Cardiac muscle cell (in vitro differentiated cells and primary cell): ENCODE measurements at regions not wholly inside any gene's neighbourhood (a gene's known extent, or its start where the extent isn't known, plus 50 kb on each side); places are given as distances from the start of the nearest gene placed in this dataset.

Source experiments
- DNase-seq, 2 donors: peaks; one replicate each; pipeline versions ENCODE4 v3.0.0 to v3.0.0-alpha.2; 2010 to 2017; ENCODE audit warnings: low read depth in 1 of 2, low spot score in 1 of 2
- H3K27ac ChIP-seq: fragments of 200-600 bp; sonication (generic); 2 replicates; pipeline ENCODE4 v1.5.1; 2016
- H3K27me3 ChIP-seq: fragments of 200-600 bp; sonication (generic); 2 replicates; pipeline ENCODE4 v1.6.0; 2016; ENCODE audit warnings: control low read depth
- H3K36me3 ChIP-seq: fragments of 200-600 bp; sonication (generic); 2 replicates; pipeline ENCODE4 v1.5.1; 2016; ENCODE audit warnings: control low read depth
- H3K4me1 ChIP-seq: fragments of 200-600 bp; sonication (generic); 2 replicates; pipeline ENCODE4 v1.8.1; 2017; ENCODE audit warnings: low read depth, mild to moderate bottlenecking, mixed run types
- H3K4me3 ChIP-seq: fragments of 200-600 bp; sonication (generic); 2 replicates; pipeline ENCODE4 v1.5.1; 2016; ENCODE audit warnings: mild to moderate bottlenecking
- H3K9me3 ChIP-seq: fragments of 200-600 bp; sonication (generic); 2 replicates; pipeline ENCODE4 v1.5.1; 2017; ENCODE audit warnings: low read depth, mild to moderate bottlenecking, control low read depth
- TF ChIP-seq, protein P1 (sequence below): IDR thresholded peaks from 2 replicates; pipeline ENCODE4 v1.5.1; 2012; ENCODE audit warnings: low read depth, mild to moderate bottlenecking, low read length

- TF ChIP-seq, protein P1, sequence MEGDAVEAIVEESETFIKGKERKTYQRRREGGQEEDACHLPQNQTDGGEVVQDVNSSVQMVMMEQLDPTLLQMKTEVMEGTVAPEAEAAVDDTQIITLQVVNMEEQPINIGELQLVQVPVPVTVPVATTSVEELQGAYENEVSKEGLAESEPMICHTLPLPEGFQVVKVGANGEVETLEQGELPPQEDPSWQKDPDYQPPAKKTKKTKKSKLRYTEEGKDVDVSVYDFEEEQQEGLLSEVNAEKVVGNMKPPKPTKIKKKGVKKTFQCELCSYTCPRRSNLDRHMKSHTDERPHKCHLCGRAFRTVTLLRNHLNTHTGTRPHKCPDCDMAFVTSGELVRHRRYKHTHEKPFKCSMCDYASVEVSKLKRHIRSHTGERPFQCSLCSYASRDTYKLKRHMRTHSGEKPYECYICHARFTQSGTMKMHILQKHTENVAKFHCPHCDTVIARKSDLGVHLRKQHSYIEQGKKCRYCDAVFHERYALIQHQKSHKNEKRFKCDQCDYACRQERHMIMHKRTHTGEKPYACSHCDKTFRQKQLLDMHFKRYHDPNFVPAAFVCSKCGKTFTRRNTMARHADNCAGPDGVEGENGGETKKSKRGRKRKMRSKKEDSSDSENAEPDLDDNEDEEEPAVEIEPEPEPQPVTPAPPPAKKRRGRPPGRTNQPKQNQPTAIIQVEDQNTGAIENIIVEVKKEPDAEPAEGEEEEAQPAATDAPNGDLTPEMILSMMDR: no peak
- no peak for DNase-seq
- H3K27ac ChIP-seq: no peak overlapping the region
- H3K9me3 ChIP-seq: no peaks in the 10 kb centered on the region
- no peaks in the 10 kb centered on the region for H3K27me3 ChIP-seq
- H3K4me3 ChIP-seq: no peak overlapping the region
- H3K4me1 ChIP-seq: no peaks in the 10 kb centered on the region
- no peaks in the 10 kb centered on the region for H3K36me3 ChIP-seq
These were observed 234.3 kb upstream of the TRPC4 start for GRCh38 chr13:38103851-38104250.

GRCh38 chr13:38099751-38100150, 230.2 kb upstream of the TRPC4 start:
- TF ChIP-seq, protein P1: no peak

GRCh38 chr13:38093425-38093824, 223.9 kb upstream of the TRPC4 start:
- no peaks in the 10 kb centered on the region for H3K27me3 ChIP-seq
- H3K4me1 ChIP-seq: no peaks in the 10 kb centered on the region
- TF ChIP-seq, protein P1: no peak
- no peaks in the 10 kb centered on the region for H3K36me3 ChIP-seq
- H3K4me3 ChIP-seq: no peak overlapping the region
- no peak for DNase-seq
- H3K9me3 ChIP-seq: no peaks in the 10 kb centered on the region
- no peak overlapping the region for H3K27ac ChIP-seq

More at GRCh38 chr13:38099751-38100150, 230.2 kb upstream of the TRPC4 start:
- Histone ChIP-seq H3K4me1 (no peaks in the 10 kb centered on the region), H3K27me3 (no peaks in the 10 kb centered on the region), H3K36me3 (no peaks in the 10 kb centered on the region), H3K9me3 (no peaks in the 10 kb centered on the region), H3K4me3 (no peak overlapping the region), H3K27ac (no peak overlapping the region)
- no peak for DNase-seq

DNA sequence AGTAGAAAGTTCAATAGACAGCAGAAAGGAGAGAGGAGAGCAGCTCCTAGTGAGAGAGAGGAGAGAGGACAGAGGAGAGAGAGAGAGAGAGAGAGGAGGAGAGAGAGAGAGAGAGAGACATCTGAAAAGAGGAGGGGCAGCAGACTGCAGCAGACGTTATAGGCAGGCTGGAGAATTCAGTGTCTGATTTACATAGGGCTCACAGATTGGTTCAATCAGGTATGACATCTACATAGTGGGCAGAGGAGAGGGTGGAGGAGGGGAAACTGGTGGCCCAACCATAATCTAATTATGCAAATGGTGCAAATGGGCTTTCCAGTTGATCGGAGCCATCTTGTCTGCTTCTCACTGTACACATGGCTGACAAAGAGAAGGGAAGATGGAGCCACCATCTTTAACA, 221.3 kb upstream of the TRPC4 start:
- TF ChIP-seq, protein P1: no peak
- H3K4me1 ChIP-seq: no peaks in the 10 kb centered on the region
- no peak overlapping the region for H3K4me3 ChIP-seq
- no peaks in the 10 kb centered on the region for H3K27me3 ChIP-seq
- H3K36me3 ChIP-seq: no peaks in the 10 kb centered on the region
- H3K9me3 ChIP-seq: no peaks in the 10 kb centered on the region
- DNase-seq: no peak
- H3K27ac ChIP-seq: no peak overlapping the region

GRCh38 chr13:38086721-38087120, 217.1 kb upstream of the TRPC4 start:
- Histone ChIP-seq H3K27me3 (no peaks in the 10 kb centered on the region), H3K4me3 (no peak overlapping the region), H3K4me1 (no peaks in the 10 kb centered on the region), H3K27ac (no peak overlapping the region), H3K36me3 (no peaks in the 10 kb centered on the region), H3K9me3 (no peaks in the 10 kb centered on the region)
- no peak for DNase-seq
- TF ChIP-seq, protein P1: no peak

GRCh38 chr13:38086013-38086412, 216.4 kb upstream of the TRPC4 start:
- Histone ChIP-seq H3K27ac (no peak overlapping the region), H3K36me3 (no peaks in the 10 kb centered on the region), H3K9me3 (no peaks in the 10 kb centered on the region), H3K27me3 (no peaks in the 10 kb centered on the region), H3K4me3 (no peak overlapping the region), H3K4me1 (no peaks in the 10 kb centered on the region)
- TF ChIP-seq, protein P1: no peak
- no peak for DNase-seq
